ENCODE measurements at regions not wholly inside any gene's neighbourhood (a gene's known extent, or its start where the extent isn't known, plus 50 kb on each side); places are given as distances from the start of the nearest gene placed in this dataset.

DNA sequence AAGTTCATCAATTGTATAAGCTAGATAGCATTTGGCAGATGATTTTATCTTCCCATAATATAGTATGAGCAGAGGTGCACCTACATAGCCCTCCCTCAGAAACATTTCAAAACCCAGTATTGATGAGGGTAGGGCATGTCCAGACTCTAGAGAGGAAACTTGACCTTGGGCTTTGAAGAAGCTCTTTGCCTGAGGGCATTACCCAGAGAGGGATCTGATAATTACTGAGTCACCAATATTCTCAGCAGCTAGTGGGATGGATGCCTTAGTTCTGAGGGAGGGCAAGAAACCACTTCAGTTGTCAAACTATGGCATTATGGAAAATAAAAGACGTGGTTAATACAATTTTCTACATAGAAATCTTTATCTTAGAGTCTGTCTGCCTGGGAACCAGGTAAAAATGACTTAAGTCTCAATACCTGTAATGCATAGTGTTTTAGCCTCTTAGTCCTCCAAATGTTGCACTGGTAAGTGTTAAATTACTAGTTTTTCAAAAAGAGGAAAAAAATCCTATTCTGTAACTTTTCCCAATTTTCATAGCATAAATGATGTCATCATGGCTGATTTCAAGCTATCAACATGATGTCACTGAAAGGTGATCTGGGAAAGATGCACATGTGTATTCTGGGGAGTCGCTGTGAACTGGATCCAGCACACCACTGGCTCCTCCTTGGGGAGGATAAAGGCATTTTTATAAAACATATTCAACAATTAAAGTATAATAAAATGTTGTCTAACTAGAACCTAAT, 809.0 kb downstream of the KCTD16 start:
- CTCF ChIA-PET: no interaction called here
- Mint-ChIP-seq H3K9me3 (ENCODE audit: low read depth, unreplicated experiment) (peaks cover 2% of the 10 kb centered on the region), H3K36me3 (ENCODE audit: insufficient read depth, unreplicated experiment) (no peaks in the 10 kb centered on the region), H3K27ac (ENCODE audit: unreplicated experiment) (no peak overlapping the region), H3K27me3 (ENCODE audit: unreplicated experiment) (no peaks in the 10 kb centered on the region), H3K4me3 (ENCODE audit: low read depth, unreplicated experiment) (no peak overlapping the region), H3K4me1 (ENCODE audit: low read depth, unreplicated experiment) (no peaks in the 10 kb centered on the region)
- intact Hi-C loops (cut with micrococcal nuclease; ENCODE audit: unreplicated experiment): no loop called here
- TF ChIP-seq, protein P1, sequence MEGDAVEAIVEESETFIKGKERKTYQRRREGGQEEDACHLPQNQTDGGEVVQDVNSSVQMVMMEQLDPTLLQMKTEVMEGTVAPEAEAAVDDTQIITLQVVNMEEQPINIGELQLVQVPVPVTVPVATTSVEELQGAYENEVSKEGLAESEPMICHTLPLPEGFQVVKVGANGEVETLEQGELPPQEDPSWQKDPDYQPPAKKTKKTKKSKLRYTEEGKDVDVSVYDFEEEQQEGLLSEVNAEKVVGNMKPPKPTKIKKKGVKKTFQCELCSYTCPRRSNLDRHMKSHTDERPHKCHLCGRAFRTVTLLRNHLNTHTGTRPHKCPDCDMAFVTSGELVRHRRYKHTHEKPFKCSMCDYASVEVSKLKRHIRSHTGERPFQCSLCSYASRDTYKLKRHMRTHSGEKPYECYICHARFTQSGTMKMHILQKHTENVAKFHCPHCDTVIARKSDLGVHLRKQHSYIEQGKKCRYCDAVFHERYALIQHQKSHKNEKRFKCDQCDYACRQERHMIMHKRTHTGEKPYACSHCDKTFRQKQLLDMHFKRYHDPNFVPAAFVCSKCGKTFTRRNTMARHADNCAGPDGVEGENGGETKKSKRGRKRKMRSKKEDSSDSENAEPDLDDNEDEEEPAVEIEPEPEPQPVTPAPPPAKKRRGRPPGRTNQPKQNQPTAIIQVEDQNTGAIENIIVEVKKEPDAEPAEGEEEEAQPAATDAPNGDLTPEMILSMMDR (IDR thresholded peaks at IDR 0.05; ENCODE audit: unreplicated experiment): no peak
- no peak for DNase-seq
- BruUV-seq (replicated peaks): no TSS peak

- BruUV-seq (replicated peaks): no TSS peak
- H3K27me3 Mint-ChIP-seq (ENCODE audit: unreplicated experiment): no peaks in the 10 kb centered on the region
- peaks cover 8% of the 10 kb centered on the region for H3K9me3 Mint-ChIP-seq (ENCODE audit: low read depth, unreplicated experiment)
- H3K4me3 Mint-ChIP-seq (ENCODE audit: low read depth, unreplicated experiment): no peak overlapping the region
- H3K27ac Mint-ChIP-seq (ENCODE audit: unreplicated experiment): no peak overlapping the region
- intact Hi-C loops (cut with micrococcal nuclease; ENCODE audit: unreplicated experiment): no loop called here
- TF ChIP-seq, protein P1 (IDR thresholded peaks at IDR 0.05; ENCODE audit: unreplicated experiment): no peak
- H3K4me1 Mint-ChIP-seq (ENCODE audit: low read depth, unreplicated experiment): no peaks in the 10 kb centered on the region
- CTCF ChIA-PET: no interaction called here
- DNase-seq: no peak
- H3K36me3 Mint-ChIP-seq (ENCODE audit: insufficient read depth, unreplicated experiment): no peaks in the 10 kb centered on the region
Observed at GRCh38 chr5:144972317-144972716, 801.6 kb downstream of the KCTD16 start.

- no peak overlapping the region for H3K27ac Mint-ChIP-seq (ENCODE audit: unreplicated experiment)
Observed at GRCh38 chr5:144971108-144971850, 800.6 kb downstream of the KCTD16 start.

DNA sequence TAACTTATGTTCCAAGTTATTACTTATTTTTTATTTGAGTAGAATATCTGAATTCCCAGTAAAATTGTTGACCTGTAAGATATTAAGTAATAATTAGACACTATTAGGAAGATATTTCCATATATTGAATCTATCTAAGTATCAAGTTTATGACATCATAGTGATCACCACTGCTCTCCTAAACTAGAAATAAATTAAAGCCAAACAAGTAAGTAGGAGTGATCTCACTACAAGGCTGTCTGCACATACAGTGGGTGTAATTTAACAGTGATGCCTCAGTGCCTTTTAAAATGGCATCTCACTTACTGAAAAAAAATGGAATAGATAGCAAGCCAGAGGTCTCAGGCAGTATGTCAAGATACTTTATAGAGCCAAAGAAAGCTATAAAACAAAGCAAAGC, 789.6 kb downstream of the KCTD16 start:
- no peak overlapping the region for H3K27ac Mint-ChIP-seq (ENCODE audit: unreplicated experiment)
- CTCF ChIA-PET: no interaction called here
- intact Hi-C loops (cut with micrococcal nuclease; ENCODE audit: unreplicated experiment): no loop called here
- no peak for DNase-seq
- no peak overlapping the region for H3K4me3 Mint-ChIP-seq (ENCODE audit: low read depth, unreplicated experiment)
- TF ChIP-seq, protein P1 (IDR thresholded peaks at IDR 0.05; ENCODE audit: unreplicated experiment): no peak
- no peaks in the 10 kb centered on the region for H3K9me3 Mint-ChIP-seq (ENCODE audit: low read depth, unreplicated experiment)
- H3K36me3 Mint-ChIP-seq (ENCODE audit: insufficient read depth, unreplicated experiment): no peaks in the 10 kb centered on the region
- H3K4me1 Mint-ChIP-seq (ENCODE audit: low read depth, unreplicated experiment): no peaks in the 10 kb centered on the region
- no TSS peak for BruUV-seq (replicated peaks)
- H3K27me3 Mint-ChIP-seq (ENCODE audit: unreplicated experiment): no peaks in the 10 kb centered on the region

More at GRCh38 chr5:144971108-144971850, 800.6 kb downstream of the KCTD16 start:
- no peaks in the 10 kb centered on the region for H3K27me3 Mint-ChIP-seq (ENCODE audit: unreplicated experiment)
- H3K36me3 Mint-ChIP-seq (ENCODE audit: insufficient read depth, unreplicated experiment): no peaks in the 10 kb centered on the region
- no peak overlapping the region for H3K4me3 Mint-ChIP-seq (ENCODE audit: low read depth, unreplicated experiment)
- H3K9me3 Mint-ChIP-seq (ENCODE audit: low read depth, unreplicated experiment): peaks cover 8% of the 10 kb centered on the region
- no peaks in the 10 kb centered on the region for H3K4me1 Mint-ChIP-seq (ENCODE audit: low read depth, unreplicated experiment)
- intact Hi-C loops (cut with micrococcal nuclease; ENCODE audit: unreplicated experiment): no loop called here
- TF ChIP-seq, protein P1 (IDR thresholded peaks at IDR 0.05; ENCODE audit: unreplicated experiment): no peak
- no TSS peak for BruUV-seq (replicated peaks)
- no peak for DNase-seq
- CTCF ChIA-PET: no interaction called here
